ENCODE measurements at regions not wholly inside any gene's neighbourhood (a gene's known extent, or its start where the extent isn't known, plus 50 kb on each side); places are given as distances from the start of the nearest gene placed in this dataset.

- TF ChIP-seq CTCF (IDR thresholded peaks at IDR 0.05): no peak
- TF ChIP-seq POLR2A (IDR thresholded peaks at IDR 0.05): no peak
Measured at GRCh38 chr7:32323712-32324111, 166.5 kb downstream of the LSM5 start.

Measured in lower leg skin (tissue), 3 donors.